Spleen (tissue), 7 donors: ENCODE measurements at regions not wholly inside any gene's neighbourhood (a gene's known extent, or its start where the extent isn't known, plus 50 kb on each side); places are given as distances from the start of the nearest gene placed in this dataset.

Experiments used
- POLR2A ChIP-seq, 3 donors: fragments of 450-650 bp; IDR thresholded peaks; one replicate each; pipeline ENCODE4 v1.5.1; 2017; ENCODE audit warnings: antibody characterized with exemption in 3 of 3, mild to moderate bottlenecking in 1 of 3
- POLR2AphosphoS5 ChIP-seq, 3 donors: sonication (generic); formaldehyde crosslinking; IDR thresholded peaks; one replicate each; pipeline ENCODE4 v1.5.1; 2017; ENCODE audit warnings: antibody characterized with exemption in 3 of 3
- TF ChIP-seq, protein P1 (sequence below), 11 experiments: fragments of 200-600 bp in 7 of 11; fragments of 450-650 bp in 4 of 11; sonication (generic) in 4 of 11; IDR thresholded peaks in 8 of 11; conservative IDR thresholded peaks in 3 of 11; 1 replicate in 7 of 11; 2 replicates in 4 of 11; pipeline versions ENCODE4 v1.4.0 to v1.8.0; 2016 to 2021; ENCODE audit warnings: antibody characterized with exemption in 11 of 11, inconsistent platforms in 4 of 11, mild to moderate bottlenecking in 1 of 11
- donor health status: DM: no; HTN: no; CAD: no; lungs with moderate emphysema.
- donor health status: DM: no; HTN: no; CAD: no.
- donor health status: DM: no; HTN: no; CAD: no.

DNA sequence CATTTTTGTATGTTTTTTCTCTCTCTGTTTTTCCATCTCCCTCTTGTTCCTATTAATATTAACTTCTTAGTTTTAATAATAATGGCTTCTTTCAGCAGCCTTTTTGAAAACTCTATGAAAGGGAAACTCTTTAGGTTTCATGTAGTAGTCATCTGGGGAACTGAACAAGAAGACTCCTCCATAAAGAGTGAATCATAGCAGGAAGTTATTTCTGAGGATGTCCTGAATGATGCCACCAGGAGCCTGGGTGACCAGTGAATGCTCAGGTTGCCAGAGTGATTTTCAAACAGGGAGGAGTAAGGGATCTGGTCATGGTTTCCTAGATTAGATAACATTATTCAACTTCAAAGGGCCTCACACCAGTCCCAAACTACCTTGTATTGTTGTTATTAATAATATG lies 212.8 kb upstream of the PDE5A start:
- TF ChIP-seq POLR2A (IDR thresholded peaks at IDR 0.05) (no peak), POLR2AphosphoS5 (IDR thresholded peaks at IDR 0.05) (no peak)
- TF ChIP-seq, protein P1, sequence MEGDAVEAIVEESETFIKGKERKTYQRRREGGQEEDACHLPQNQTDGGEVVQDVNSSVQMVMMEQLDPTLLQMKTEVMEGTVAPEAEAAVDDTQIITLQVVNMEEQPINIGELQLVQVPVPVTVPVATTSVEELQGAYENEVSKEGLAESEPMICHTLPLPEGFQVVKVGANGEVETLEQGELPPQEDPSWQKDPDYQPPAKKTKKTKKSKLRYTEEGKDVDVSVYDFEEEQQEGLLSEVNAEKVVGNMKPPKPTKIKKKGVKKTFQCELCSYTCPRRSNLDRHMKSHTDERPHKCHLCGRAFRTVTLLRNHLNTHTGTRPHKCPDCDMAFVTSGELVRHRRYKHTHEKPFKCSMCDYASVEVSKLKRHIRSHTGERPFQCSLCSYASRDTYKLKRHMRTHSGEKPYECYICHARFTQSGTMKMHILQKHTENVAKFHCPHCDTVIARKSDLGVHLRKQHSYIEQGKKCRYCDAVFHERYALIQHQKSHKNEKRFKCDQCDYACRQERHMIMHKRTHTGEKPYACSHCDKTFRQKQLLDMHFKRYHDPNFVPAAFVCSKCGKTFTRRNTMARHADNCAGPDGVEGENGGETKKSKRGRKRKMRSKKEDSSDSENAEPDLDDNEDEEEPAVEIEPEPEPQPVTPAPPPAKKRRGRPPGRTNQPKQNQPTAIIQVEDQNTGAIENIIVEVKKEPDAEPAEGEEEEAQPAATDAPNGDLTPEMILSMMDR (IDR thresholded peaks at IDR 0.05 in 8 of 11, conservative IDR thresholded peaks at IDR 0.05 in 3 of 11), result no peak
